ENCODE measurements at regions not wholly inside any gene's neighbourhood (a gene's known extent, or its start where the extent isn't known, plus 50 kb on each side); places are given as distances from the start of the nearest gene placed in this dataset.
"Not testable (repeated sequence)": the region's sequence is repeated elsewhere in the genome, so short reads cannot be mapped to it uniquely, and the experiment has no call there.

GRCh38 chr1:217139513-217139912 is 416.3 kb upstream of the ESRRG start:
- no peak for DNase-seq (ENCODE audit: low read depth in 2 of 3, low spot score in 2 of 3)

- DNase-seq (ENCODE audit: low read depth in 2 of 3, low spot score in 2 of 3) = no peak
Observed at GRCh38 chr1:217138799-217139466, 415.7 kb upstream of the ESRRG start.

DNA sequence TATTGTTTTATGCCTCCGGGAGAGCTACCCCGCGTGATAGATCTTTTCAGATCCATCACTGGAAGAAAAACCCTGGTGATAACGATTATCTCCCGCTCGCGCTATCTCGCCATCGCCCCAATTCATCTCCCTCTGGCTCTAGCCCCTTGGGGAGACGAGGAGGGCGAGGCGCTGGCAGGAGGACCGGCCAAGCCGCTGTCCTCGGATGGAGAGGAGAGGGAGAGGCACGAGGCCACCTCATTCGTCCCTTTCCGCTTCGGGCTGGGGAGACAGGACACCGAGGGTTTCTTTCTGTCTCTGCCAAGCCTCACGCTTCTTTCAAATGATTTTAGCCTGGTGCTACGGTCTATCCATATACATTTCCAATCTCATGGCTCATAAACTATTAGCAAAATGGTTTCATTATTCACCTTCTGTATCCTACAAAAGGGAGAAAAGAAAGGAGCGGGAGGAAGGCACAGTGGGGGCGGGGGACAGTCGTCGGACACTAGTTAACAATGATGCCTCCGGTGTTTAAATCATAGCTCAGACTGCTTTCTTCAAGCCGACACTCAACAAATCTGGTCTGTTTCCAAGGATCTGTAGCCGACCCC is 415.0 kb upstream of the ESRRG start:
- no peak for DNase-seq (ENCODE audit: low read depth in 2 of 3, low spot score in 2 of 3)

GRCh38 chr1:217137210-217137881 is 414.1 kb upstream of the ESRRG start:
- DNase-seq (ENCODE audit: low read depth in 2 of 3, low spot score in 2 of 3) = no peak

DNA sequence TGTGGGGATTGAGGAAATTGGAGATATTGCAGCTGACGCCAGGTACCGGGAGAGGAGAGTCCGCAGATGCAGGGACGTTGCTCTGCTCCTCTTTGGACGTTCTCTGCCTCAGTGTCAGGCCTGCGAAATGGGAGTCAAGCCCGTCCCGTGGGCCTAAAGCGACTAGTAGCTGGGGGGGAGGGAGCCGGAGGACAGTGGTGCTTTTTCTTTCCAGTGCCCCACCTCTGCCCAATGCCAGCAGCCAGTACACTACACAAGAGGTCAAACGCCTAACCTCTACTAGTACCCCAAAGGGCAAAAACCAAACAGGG is 413.6 kb upstream of the ESRRG start:
- DNase-seq (ENCODE audit: low read depth in 2 of 3, low spot score in 2 of 3) = no peak

DNA sequence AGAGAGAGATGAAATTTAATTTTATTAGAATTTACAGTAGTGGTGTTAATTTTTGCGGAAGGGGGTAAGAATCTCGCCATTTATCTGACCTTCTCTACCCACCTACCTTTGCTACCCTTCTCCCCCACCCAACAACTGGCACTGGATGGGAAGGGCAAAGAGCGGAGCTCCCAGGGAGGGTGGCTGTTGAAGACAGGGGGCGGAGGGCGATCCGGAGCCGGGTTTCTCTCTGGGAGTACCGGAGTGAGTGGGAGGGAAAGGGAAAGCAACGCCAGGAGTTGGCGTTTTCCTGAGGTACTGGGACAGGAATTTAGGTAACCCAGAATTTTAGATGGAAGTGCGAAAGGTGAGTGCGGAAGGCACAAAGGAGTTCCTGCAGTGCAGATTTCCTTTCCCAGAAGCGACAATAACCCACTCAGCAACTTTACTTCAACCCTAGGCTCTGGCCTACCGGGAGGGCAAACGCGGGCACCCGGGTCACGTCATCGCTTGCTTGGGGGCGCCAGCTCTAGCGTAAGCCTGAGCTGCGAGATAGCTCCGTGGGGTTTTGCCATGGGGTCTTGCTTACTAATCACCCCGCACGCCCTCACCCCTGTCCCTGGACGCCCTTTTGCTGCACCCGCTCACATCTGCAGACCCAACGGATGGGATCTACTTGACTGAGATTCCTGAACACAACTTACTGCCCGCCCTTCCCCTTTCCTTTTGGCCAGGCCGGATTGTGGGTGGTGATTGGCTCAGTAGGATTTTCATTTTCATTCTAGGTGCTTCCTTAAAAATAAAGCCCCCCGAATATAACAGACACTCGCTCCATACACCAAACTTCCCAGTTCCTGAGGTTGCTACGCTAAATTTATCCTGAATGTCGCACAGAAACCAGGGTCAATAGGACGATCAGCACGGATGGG is 413.0 kb upstream of the ESRRG start:
- no peak for DNase-seq (ENCODE audit: low read depth in 2 of 3, low spot score in 2 of 3)

GRCh38 chr1:217135569-217135915 is 412.3 kb upstream of the ESRRG start:
- no peak for DNase-seq (ENCODE audit: low read depth in 2 of 3, low spot score in 2 of 3)

GRCh38 chr1:217134857-217135568 is 411.8 kb upstream of the ESRRG start:
- DNase-seq (ENCODE audit: low read depth in 2 of 3, low spot score in 2 of 3) = no peak

DNA sequence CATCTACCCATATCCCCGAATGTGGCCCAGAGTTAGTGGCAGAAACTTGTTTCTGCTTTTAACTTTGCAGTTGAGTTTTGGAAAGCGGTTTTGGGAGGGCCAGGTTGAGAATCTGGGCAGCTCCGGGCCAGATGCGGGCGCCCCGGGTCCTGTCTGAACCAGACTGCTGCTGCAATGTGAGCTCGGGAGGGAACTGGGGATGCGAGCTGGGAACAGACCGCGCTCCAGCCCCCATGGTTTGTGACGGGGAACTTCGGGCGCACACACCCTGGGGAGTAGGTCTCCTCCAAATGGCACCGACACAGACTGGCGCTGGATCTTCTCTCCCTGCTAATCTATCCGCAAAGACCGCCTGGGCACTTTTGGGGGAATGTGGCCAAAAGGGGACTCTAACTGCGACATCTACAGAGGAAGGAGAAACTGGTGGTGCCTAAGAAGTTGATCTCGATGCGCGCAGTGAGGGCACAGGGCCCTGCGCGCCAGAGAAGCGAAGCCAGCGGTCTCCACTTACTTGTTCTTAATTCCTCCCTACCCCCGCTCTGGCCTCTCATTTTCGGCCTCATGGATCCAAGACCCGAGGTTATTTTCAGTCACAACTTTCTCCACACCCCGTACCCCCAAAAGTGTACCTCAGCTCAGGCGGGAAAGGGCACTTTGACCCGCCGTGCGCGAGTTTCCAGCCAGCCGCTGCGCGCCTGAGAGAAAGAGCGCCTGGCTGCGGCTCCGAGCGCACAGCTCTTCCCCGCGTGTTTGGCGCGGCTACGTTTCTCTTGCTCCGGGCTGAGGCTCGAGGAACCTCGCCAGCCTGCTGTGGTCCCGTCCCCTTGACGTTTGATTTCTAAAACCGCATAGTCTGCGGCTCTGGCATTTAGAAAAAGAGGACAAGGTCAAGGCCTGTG is 411.0 kb upstream of the ESRRG start:
- no peak for DNase-seq (ENCODE audit: low read depth in 2 of 3, low spot score in 2 of 3)

DNA sequence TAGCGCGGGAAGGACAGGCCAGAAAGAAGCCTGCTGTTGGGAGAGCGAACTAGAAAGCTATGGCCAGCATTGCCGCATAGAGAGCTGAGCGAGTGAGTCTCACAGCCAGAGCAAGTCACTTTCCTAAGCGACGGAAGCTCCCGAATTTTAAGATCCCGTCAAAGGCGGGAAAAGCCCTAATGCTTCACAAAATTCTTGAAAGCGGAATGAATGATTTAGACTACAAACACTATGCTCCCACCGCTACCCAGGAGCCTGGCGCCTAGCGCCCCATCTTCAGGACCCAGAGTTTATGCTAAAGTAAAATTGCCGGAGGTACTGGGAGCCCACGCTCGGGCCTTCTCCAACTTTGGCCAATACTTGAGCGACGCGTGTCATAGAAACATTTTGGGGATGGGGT is 409.9 kb upstream of the ESRRG start:
- no peak for DNase-seq (ENCODE audit: low read depth in 2 of 3, low spot score in 2 of 3)

- DNase-seq (ENCODE audit: low read depth in 2 of 3, low spot score in 2 of 3) = not testable (repeated sequence)
Observed at GRCh38 chr1:217123340-217123739, 400.1 kb upstream of the ESRRG start.

DNA sequence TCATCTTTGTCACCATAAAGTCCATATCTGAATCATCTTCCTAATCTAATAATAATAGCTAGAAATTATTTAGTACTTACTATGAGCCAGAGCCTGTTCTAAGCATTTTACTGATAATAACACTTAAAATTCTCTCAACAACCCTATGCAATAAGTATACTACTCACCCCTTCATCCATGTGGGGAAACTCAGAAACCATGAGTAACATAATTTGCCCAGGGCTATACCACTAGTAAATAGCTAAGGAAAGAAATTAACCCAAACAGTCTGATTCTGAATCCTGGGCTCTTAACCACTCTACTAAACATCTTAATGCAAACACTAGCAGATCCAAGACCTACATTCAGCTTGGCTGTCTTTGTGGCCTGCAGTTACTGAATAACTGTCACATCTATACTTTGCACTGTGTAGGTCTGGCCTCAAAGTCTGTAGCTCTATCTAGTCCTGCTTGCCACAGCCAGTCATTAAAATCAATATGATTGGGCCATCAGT is 394.8 kb upstream of the ESRRG start:
- DNase-seq (ENCODE audit: low read depth in 2 of 3, low spot score in 2 of 3) = no peak

GRCh38 chr1:217115404-217116380 is 392.5 kb upstream of the ESRRG start:
- DNase-seq (ENCODE audit: low read depth in 2 of 3, low spot score in 2 of 3) = no peak

- no peak for DNase-seq (ENCODE audit: low read depth in 2 of 3, low spot score in 2 of 3)
Observed at GRCh38 chr1:217109928-217110327, 386.7 kb upstream of the ESRRG start.

DNA sequence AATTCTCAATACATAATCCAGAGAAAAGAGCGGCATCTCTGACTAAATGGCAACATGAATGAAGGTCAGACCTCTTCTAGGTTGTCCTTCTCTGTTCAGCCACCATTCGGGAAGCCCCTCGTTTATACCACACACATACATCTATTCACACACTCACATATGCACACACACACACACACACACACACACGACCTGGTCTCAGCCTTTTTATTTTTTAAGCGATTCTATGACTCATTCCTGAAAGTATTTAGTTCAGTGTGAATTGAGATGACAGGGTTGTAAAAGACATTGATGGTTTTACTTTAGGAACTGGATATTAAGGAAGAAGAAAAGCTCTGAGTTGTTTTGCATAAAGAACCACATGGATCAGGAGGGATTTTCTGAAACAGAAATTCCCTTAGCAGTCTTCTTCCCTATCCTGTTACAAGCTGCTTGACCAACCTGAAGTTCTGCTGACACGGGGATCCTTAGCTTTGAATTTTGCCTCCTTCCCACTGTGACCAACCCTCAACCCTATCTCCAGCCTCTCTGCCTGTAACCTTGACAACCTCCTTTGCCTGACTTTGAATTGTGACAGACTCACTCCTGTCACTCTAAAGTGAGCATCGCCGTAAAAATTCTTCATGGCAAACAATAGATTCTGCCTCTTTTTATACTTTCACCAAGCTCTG is 383.1 kb upstream of the ESRRG start:
- no peak for DNase-seq (ENCODE audit: low read depth in 2 of 3, low spot score in 2 of 3)

DNA sequence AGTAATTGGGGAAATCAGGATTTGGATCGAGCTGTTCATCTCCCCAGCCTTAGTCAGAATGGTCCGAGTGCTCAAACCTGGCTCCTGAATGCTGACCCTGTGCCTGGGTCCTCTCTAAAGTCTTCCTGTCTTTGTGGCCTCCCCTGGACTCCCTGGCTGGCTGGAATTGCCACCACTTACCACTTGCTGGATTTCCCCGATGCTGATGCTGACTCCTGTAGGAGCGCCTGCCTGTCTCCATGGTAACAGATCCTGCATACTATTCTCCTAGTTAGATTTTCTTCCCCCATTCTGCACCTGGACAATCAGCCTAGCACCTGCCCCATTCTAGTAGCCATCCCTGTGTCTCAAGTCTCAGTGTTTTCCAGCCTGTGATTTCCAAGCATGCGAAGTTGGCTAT is 382.2 kb upstream of the ESRRG start:
- DNase-seq (ENCODE audit: low read depth in 2 of 3, low spot score in 2 of 3) = no peak

GRCh38 chr1:217097819-217098218 is 374.6 kb upstream of the ESRRG start:
- no peak for DNase-seq (ENCODE audit: low read depth in 2 of 3, low spot score in 2 of 3)

DNA sequence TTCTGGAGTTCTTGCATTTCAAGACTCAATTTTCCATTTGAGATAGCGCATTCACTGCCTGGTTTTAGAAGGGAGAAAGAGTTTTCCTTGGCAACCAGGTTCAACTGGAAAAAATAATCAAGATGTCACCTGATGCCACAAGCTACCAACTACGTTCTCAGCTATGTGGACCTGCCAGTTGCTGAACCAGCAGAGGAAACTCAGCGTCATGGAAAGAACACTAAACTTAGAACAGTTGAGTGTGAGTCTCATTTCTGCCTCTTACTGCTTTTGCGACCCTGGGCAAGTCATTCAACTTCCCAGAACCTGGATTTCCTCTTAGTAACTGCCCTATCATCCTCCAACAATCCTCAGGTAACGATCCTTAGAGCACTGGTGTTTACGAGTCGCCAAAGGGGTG is 373.0 kb upstream of the ESRRG start:
- DNase-seq (ENCODE audit: low read depth in 2 of 3, low spot score in 2 of 3) = no peak

Data from hematopoietic multipotent progenitor cell (in vitro differentiated cells).